H1 (cell line): ENCODE measurements at regions not wholly inside any gene's neighbourhood (a gene's known extent, or its start where the extent isn't known, plus 50 kb on each side); places are given as distances from the start of the nearest gene placed in this dataset.

Experiments
- ASH2L ChIP-seq: fragments of 200-600, 300-600 bp; sonication (generic); IDR thresholded peaks from one replicate; pipeline ENCODE4 v1.7.1; 2017; ENCODE audit warnings: low read length
- CTBP2 ChIP-seq: IDR thresholded peaks from 2 replicates; pipeline ENCODE4 v1.7.0; 2011; ENCODE audit warnings: borderline replicate concordance, mild to moderate bottlenecking, moderate library complexity, mixed read lengths, low read length; ENCODE audit not compliant: insufficient read depth, insufficient read length
- POU5F1 ChIP-seq: IDR thresholded peaks from 2 replicates; pipeline ENCODE4 v1.6.1; 2011; ENCODE audit warnings: low read depth, mild to moderate bottlenecking, low read length, moderate library complexity
- TEAD4 ChIP-seq: IDR thresholded peaks from 2 replicates; pipeline ENCODE4 v1.6.1; 2012; ENCODE audit warnings: low read depth, low read length, inconsistent platforms, mixed read lengths

- TF ChIP-seq CTBP2: no peak
- no peak for TF ChIP-seq TEAD4
- no peak for TF ChIP-seq ASH2L
- no peak for TF ChIP-seq POU5F1
Measured at GRCh38 chr1:57947471-57947870, 523.6 kb upstream of the DAB1 start (continued).
